ENCODE measurements at regions not wholly inside any gene's neighbourhood (a gene's known extent, or its start where the extent isn't known, plus 50 kb on each side); places are given as distances from the start of the nearest gene placed in this dataset.

DNA sequence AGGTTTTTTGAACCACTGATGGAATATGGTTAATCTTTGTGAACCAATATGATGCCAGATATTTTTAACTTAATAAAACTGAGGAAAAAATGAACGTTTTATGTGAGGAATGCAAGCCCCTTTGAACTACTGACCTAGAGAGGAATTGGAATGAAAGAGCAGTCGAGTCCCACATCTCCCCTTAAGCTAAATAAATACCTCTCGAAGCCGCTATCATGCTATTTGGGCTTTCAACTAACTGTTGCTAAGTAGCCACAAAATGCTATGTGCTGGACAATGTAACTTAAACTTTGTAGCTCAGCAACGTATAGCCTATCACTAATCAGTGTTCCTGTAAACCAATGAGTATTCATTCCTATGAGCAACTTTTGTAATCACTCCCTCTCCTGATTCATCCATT lies 1037.2 kb downstream of the SQOR start:
- DNase-seq (ENCODE audit: insufficient read length, low spot score) (no peak), FAIRE-seq (no peak)
- TF ChIP-seq TAF1 (IDR thresholded peaks at IDR 0.05; ENCODE audit: low read depth, low read length) = no peak
- TF ChIP-seq PAX5 (IDR thresholded peaks at IDR 0.05; ENCODE audit: insufficient read depth, low read length, severe bottlenecking) = no peak
- TF ChIP-seq POU2F2 (IDR thresholded peaks at IDR 0.05; ENCODE audit: low read depth, low read length) = no peak
- TF ChIP-seq POLR2A (IDR thresholded peaks at IDR 0.05; ENCODE audit: low read depth, low read length) = no peak
- TF ChIP-seq SPI1 (IDR thresholded peaks at IDR 0.05; ENCODE audit: low read depth, low read length) = no peak
- TF ChIP-seq POLR2AphosphoS5 (IDR thresholded peaks at IDR 0.05; ENCODE audit: low read depth, low read length) = no peak

DNA sequence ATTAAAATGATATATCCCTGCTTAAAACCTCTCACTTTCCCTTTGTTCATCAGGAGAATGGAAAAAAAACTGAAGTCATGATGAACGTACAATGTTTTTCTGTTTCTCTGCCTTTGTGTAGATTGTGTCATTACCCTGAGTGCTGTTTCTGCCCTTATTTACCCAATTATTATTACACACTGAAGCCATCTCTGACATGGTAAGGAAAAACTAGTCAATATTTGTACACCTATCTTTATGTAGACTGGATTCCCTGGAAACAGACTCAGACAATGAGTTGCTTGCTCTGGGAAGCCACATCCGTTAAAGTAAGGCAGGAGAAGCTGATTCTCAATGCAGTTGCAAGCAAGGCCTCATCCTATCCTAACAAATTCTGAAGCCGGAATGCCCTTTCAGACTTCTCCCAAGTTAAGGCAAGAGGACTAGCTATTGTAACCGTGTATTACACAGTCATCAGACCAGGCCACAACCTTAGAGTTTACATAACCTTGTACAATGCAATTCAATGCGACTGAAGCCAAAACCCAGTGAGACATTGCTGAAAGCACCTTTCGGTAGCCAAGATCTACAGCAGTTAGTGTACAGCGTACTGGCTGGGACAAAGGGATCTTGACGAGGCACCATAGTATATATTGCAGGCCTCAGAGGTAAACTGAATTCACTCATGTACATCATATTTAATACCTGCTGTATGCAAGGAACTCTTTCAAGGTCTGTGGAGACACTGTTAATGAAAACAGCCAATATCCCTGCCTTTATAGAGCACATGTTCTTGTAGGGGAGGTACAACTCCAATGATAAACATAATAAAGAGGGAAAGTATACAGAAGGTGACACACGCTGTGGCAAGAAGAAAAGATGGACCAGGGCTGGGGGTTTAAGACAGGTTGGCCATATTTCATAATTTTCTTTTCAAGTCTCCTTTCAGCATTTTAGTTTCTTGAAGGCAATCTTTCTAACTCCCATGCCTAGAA lies 1040.8 kb upstream of the SEMA6D start:
- FAIRE-seq (peak; percentile 62), DNase-seq (ENCODE audit: insufficient read length, low spot score) (no peak)
- no peak for TF ChIP-seq TAF1 (IDR thresholded peaks at IDR 0.05; ENCODE audit: low read depth, low read length)
- no peak for TF ChIP-seq POLR2A (IDR thresholded peaks at IDR 0.05; ENCODE audit: low read depth, low read length)
- no peak for TF ChIP-seq POU2F2 (IDR thresholded peaks at IDR 0.05; ENCODE audit: low read depth, low read length)
- TF ChIP-seq POLR2AphosphoS5 (IDR thresholded peaks at IDR 0.05; ENCODE audit: low read depth, low read length) = no peak
- TF ChIP-seq PAX5 (IDR thresholded peaks at IDR 0.05; ENCODE audit: insufficient read depth, low read length, severe bottlenecking) = no peak
- TF ChIP-seq SPI1 (IDR thresholded peaks at IDR 0.05; ENCODE audit: low read depth, low read length) = no peak

DNA sequence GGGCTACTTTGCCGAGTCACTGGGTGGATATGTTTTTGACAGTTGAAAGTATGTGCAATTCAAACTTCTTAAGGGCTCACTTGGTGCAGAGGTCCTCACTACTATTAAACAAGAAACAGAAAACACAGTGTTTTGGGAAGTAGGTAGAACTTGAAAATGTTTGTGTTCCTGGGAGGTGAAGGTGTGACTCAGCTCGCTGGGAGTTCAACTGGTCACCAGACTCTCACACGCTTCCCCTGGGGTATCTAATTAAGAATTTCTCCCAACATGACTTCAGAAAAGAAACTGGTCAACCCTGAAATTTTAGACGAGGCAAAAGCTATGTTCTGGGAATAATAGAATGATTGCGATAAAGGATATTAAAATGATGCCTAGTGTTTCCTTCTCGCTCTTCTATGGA lies 1039.8 kb upstream of the SEMA6D start:
- DNase-seq (ENCODE audit: insufficient read length, low spot score) = no peak
- FAIRE-seq = no peak
- TF ChIP-seq POU2F2 (IDR thresholded peaks at IDR 0.05; ENCODE audit: low read depth, low read length) = no peak
- no peak for TF ChIP-seq POLR2AphosphoS5 (IDR thresholded peaks at IDR 0.05; ENCODE audit: low read depth, low read length)
- no peak for TF ChIP-seq SPI1 (IDR thresholded peaks at IDR 0.05; ENCODE audit: low read depth, low read length)
- no peak for TF ChIP-seq TAF1 (IDR thresholded peaks at IDR 0.05; ENCODE audit: low read depth, low read length)
- no peak for TF ChIP-seq POLR2A (IDR thresholded peaks at IDR 0.05; ENCODE audit: low read depth, low read length)
- no peak for TF ChIP-seq PAX5 (IDR thresholded peaks at IDR 0.05; ENCODE audit: insufficient read depth, low read length, severe bottlenecking)

DNA sequence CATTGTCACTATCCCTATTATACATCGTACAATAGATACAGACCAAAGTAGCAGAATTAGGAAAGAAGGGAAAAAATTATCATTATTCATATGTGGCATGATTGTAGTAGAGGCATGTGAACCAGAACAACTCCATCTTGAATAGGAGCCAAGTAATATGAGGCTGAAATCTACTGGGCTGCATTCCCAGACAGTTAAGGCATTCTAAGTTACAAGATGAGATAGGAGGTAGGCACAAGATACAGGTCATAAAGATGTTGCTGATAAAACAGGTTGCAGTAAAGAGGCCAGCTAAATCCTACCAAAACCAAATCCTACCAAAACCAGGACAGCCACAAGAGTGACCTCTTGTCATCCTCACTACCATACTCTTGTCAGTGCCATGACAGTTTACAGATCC lies 1035.4 kb upstream of the SEMA6D start:
- TF ChIP-seq PAX5 (IDR thresholded peaks at IDR 0.05; ENCODE audit: insufficient read depth, low read length, severe bottlenecking) = no peak
- TF ChIP-seq TAF1 (IDR thresholded peaks at IDR 0.05; ENCODE audit: low read depth, low read length) = no peak
- no peak for TF ChIP-seq POLR2A (IDR thresholded peaks at IDR 0.05; ENCODE audit: low read depth, low read length)
- no peak for DNase-seq (ENCODE audit: insufficient read length, low spot score)
- FAIRE-seq = no peak

DNA sequence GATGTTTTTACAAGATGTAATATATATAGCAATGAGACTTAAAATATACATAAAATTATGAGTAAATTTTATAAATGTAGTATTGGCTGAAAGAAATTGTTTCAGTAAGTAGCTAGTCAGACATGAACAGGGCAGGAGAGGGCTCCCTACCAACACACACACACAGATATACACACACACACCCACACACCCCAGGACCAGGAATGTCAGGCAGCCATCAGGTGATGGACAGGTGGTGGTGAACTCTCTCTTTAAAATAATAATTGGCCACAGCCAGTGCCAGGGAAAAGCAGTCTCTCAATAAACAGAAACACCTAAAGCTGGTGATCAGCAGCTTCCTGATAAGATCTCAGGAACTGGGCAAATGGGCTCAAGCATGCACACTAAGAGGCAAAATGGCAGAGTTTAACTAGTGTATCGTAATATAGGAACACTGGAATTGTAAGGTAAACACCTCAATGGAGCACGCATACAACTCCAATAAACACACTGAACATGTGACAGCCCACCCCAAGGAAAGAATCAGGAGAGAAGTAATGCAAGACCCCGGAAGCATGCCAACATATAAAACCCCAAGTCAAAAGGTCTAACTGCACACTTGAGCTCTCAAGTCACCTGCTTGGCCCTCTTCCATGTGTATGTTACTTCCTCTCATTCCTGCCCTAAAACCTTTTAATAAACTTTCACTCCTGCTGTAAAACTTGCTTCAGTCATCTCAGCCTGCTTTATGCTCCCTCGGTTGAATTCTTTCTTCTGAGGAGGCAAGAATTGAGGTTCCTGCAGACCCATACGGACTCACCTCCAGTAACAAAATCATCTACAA lies 1034.1 kb upstream of the SEMA6D start:
- TF ChIP-seq POLR2AphosphoS5 (IDR thresholded peaks at IDR 0.05; ENCODE audit: low read depth, low read length) (no peak), POU2F2 (IDR thresholded peaks at IDR 0.05; ENCODE audit: low read depth, low read length) (no peak), POLR2A (IDR thresholded peaks at IDR 0.05; ENCODE audit: low read depth, low read length) (no peak), TAF1 (IDR thresholded peaks at IDR 0.05; ENCODE audit: low read depth, low read length) (no peak), SPI1 (IDR thresholded peaks at IDR 0.05; ENCODE audit: low read depth, low read length) (no peak)
- FAIRE-seq (peak; percentile 41), DNase-seq (ENCODE audit: insufficient read length, low spot score) (no peak)

DNA sequence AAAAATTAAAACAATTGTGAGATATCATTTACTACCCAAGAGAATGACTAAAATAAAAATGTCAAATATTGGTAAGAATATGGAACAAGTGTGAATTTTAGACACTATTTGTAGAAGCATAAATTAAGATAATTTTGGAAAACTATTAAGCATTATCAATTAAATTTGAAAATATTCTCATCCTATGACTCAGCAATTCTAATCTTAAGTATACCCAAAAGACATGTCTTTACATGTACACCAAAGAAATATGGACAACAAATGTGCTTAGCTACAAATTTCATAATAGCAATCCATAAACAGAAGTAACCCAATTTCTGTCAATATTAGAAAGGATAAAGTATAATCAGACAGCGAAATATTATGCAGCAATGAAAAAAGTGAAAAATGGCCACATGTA lies 1032.2 kb upstream of the SEMA6D start:
- no peak for FAIRE-seq
- DNase-seq (ENCODE audit: insufficient read length, low spot score) = no peak
- TF ChIP-seq SPI1 (IDR thresholded peaks at IDR 0.05; ENCODE audit: low read depth, low read length) (no peak), POLR2AphosphoS5 (IDR thresholded peaks at IDR 0.05; ENCODE audit: low read depth, low read length) (no peak), TAF1 (IDR thresholded peaks at IDR 0.05; ENCODE audit: low read depth, low read length) (no peak), POU2F2 (IDR thresholded peaks at IDR 0.05; ENCODE audit: low read depth, low read length) (no peak), POLR2A (IDR thresholded peaks at IDR 0.05; ENCODE audit: low read depth, low read length) (no peak), PAX5 (IDR thresholded peaks at IDR 0.05; ENCODE audit: insufficient read depth, low read length, severe bottlenecking) (no peak)

DNA sequence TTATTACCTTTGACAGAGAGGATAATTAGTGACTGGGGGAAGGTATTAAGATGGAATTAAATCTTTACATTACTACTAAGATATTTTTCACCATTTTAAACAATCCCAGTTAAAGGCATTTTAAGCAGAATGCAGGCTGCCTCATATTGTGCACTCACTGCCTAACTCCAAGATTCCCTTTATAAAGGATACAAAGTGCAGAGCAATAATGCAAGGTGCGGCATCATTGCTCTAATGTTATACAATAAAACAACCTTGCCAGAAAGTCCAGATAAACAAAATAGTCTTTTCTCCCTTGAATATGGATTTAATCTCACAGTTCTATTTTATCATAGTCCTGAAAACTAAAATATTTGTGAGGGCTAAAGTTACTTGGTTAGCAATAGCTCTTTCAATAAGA lies 1031.6 kb upstream of the SEMA6D start:
- no peak for FAIRE-seq
- no peak for DNase-seq (ENCODE audit: insufficient read length, low spot score)
- no peak for TF ChIP-seq PAX5 (IDR thresholded peaks at IDR 0.05; ENCODE audit: insufficient read depth, low read length, severe bottlenecking)
- no peak for TF ChIP-seq POLR2AphosphoS5 (IDR thresholded peaks at IDR 0.05; ENCODE audit: low read depth, low read length)
- TF ChIP-seq POU2F2 (IDR thresholded peaks at IDR 0.05; ENCODE audit: low read depth, low read length) = no peak
- no peak for TF ChIP-seq TAF1 (IDR thresholded peaks at IDR 0.05; ENCODE audit: low read depth, low read length)
- no peak for TF ChIP-seq SPI1 (IDR thresholded peaks at IDR 0.05; ENCODE audit: low read depth, low read length)
- TF ChIP-seq POLR2A (IDR thresholded peaks at IDR 0.05; ENCODE audit: low read depth, low read length) = no peak

DNA sequence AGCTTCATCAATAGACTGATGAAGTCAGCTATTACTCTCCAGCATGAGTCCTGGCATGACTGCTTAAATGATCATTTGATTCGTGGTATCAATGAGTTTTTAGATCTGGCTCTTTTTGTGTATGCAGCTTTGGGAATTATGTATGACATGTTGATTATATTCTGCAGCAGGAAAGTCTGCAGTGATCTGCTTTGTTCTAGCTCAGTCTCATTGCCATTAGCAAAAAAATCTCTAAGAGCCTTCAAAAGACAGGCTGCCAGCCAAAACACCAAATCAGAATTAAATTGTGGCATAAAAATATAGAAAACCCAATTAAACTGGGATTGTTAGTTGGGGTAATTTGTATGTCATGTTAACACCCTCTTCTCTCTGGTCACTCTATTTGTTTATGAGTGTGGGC lies 1021.0 kb upstream of the SEMA6D start:
- TF ChIP-seq POU2F2 (IDR thresholded peaks at IDR 0.05; ENCODE audit: low read depth, low read length) (no peak), POLR2A (IDR thresholded peaks at IDR 0.05; ENCODE audit: low read depth, low read length) (no peak), SPI1 (IDR thresholded peaks at IDR 0.05; ENCODE audit: low read depth, low read length) (no peak), TAF1 (IDR thresholded peaks at IDR 0.05; ENCODE audit: low read depth, low read length) (no peak), POLR2AphosphoS5 (IDR thresholded peaks at IDR 0.05; ENCODE audit: low read depth, low read length) (no peak), PAX5 (IDR thresholded peaks at IDR 0.05; ENCODE audit: insufficient read depth, low read length, severe bottlenecking) (no peak)
- DNase-seq (ENCODE audit: insufficient read length, low spot score) = no peak
- no peak for FAIRE-seq

DNA sequence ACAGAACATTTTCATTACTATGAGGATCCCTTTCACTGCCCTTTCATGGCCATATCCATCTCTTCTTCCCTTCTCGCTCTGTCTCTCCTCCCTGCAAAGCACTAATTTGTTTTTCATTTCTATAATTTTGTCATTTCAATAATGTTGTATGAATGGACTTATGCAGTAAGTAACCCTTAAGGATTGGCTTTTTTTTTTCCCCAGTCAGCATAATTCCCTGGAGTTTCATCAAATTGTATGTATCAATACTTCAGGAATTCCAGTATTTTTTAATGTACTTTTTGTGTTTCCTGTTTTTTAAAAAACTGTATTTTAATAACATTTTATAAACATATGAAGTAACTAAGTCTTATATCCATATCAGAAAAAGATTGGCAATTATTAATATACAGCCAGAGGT lies 1016.0 kb upstream of the SEMA6D start:
- DNase-seq (ENCODE audit: insufficient read length, low spot score) (no peak), FAIRE-seq (no peak)
- no peak for TF ChIP-seq PAX5 (IDR thresholded peaks at IDR 0.05; ENCODE audit: insufficient read depth, low read length, severe bottlenecking)
- no peak for TF ChIP-seq TAF1 (IDR thresholded peaks at IDR 0.05; ENCODE audit: low read depth, low read length)
- no peak for TF ChIP-seq POLR2A (IDR thresholded peaks at IDR 0.05; ENCODE audit: low read depth, low read length)
- TF ChIP-seq SPI1 (IDR thresholded peaks at IDR 0.05; ENCODE audit: low read depth, low read length) = no peak
- TF ChIP-seq POU2F2 (IDR thresholded peaks at IDR 0.05; ENCODE audit: low read depth, low read length) = no peak
- TF ChIP-seq POLR2AphosphoS5 (IDR thresholded peaks at IDR 0.05; ENCODE audit: low read depth, low read length) = no peak
